CD8-positive, alpha-beta memory T cell (primary cell): ENCODE measurements at regions not wholly inside any gene's neighbourhood (a gene's known extent, or its start where the extent isn't known, plus 50 kb on each side); places are given as distances from the start of the nearest gene placed in this dataset.

Experiments used
- CTCF ChIA-PET: fragments of 350-600 bp; sonication (Branson Sonifier 250); formaldehyde crosslinking; loops from one replicate; lab custom pipeline; 2021; ENCODE audit warnings: antibody characterized with exemption; lab: Charles Lee
- POLR2A ChIA-PET: fragments of 350-600 bp; sonication (Branson Sonifier 250); formaldehyde crosslinking; loops from one replicate; lab custom pipeline; 2021; ENCODE audit warnings: antibody characterized with exemption; lab: Charles Lee
- DNase-seq, 5 donors: peaks; one replicate each; pipeline versions ENCODE4 v3.0.0 to v3.0.0-alpha.2; 2020 to 2022; ENCODE audit warnings: mixed read lengths in 1 of 5
- H3K27ac ChIP-seq: one replicate; pipeline ENCODE4 v1.7.0; 2013; ENCODE audit warnings: low read depth, mild to moderate bottlenecking, low read length, moderate library complexity
- H3K27me3 ChIP-seq: 2 replicates; pipeline ENCODE4 v1.7.0; 2013; ENCODE audit warnings: low read length, mild to moderate bottlenecking; ENCODE audit not compliant: insufficient read depth, poor library complexity, severe bottlenecking
- H3K36me3 ChIP-seq: 2 replicates; pipeline ENCODE4 v1.7.0; 2013; ENCODE audit warnings: mild to moderate bottlenecking, low read length, moderate library complexity; ENCODE audit not compliant: insufficient read depth
- H3K4me1 ChIP-seq: 2 replicates; pipeline ENCODE4 v1.7.0; 2013; ENCODE audit warnings: mild to moderate bottlenecking, low read length, moderate library complexity; ENCODE audit not compliant: insufficient read depth
- H3K4me3 ChIP-seq: 2 replicates; pipeline ENCODE4 v1.7.0; 2013; ENCODE audit warnings: mild to moderate bottlenecking, low read length
- H3K9me3 ChIP-seq: 2 replicates; pipeline ENCODE4 v1.7.0; 2013; ENCODE audit warnings: mild to moderate bottlenecking, low read length
- H3K27ac Mint-ChIP-seq, 8 donors: one replicate each; pipeline ENCODE4 v1.8.0; 2020 to 2021; ENCODE audit warnings: mixed read lengths in 8 of 8, mild to moderate bottlenecking in 6 of 8, inconsistent platforms in 3 of 8, moderate library complexity in 3 of 8
- H3K27me3 Mint-ChIP-seq, 2 donors: one replicate each; pipeline ENCODE4 v1.8.0; 2020 to 2021; ENCODE audit warnings: mixed read lengths in 2 of 2, mild to moderate bottlenecking in 1 of 2, moderate library complexity in 1 of 2
- H3K36me3 Mint-ChIP-seq, 3 donors: one replicate each; pipeline ENCODE4 v1.8.0; 2020 to 2021; ENCODE audit warnings: mixed read lengths in 3 of 3, inconsistent platforms in 1 of 3, mild to moderate bottlenecking in 1 of 3
- H3K4me1 Mint-ChIP-seq, 3 donors: one replicate each; pipeline ENCODE4 v1.8.0; 2020 to 2021; ENCODE audit warnings: mixed read lengths in 3 of 3, inconsistent platforms in 1 of 3, mild to moderate bottlenecking in 1 of 3
- H3K4me3 Mint-ChIP-seq, 7 donors: one replicate each; pipeline ENCODE4 v1.8.0; 2020 to 2021; ENCODE audit warnings: mixed read lengths in 7 of 7, mild to moderate bottlenecking in 6 of 7, moderate library complexity in 4 of 7, inconsistent platforms in 2 of 7
- H3K9me3 Mint-ChIP-seq, 5 donors: one replicate each; pipeline ENCODE4 v1.8.0; 2020 to 2022; ENCODE audit warnings: mixed read lengths in 5 of 5, mild to moderate bottlenecking in 3 of 5, moderate library complexity in 2 of 5, inconsistent platforms in 1 of 5

DNA sequence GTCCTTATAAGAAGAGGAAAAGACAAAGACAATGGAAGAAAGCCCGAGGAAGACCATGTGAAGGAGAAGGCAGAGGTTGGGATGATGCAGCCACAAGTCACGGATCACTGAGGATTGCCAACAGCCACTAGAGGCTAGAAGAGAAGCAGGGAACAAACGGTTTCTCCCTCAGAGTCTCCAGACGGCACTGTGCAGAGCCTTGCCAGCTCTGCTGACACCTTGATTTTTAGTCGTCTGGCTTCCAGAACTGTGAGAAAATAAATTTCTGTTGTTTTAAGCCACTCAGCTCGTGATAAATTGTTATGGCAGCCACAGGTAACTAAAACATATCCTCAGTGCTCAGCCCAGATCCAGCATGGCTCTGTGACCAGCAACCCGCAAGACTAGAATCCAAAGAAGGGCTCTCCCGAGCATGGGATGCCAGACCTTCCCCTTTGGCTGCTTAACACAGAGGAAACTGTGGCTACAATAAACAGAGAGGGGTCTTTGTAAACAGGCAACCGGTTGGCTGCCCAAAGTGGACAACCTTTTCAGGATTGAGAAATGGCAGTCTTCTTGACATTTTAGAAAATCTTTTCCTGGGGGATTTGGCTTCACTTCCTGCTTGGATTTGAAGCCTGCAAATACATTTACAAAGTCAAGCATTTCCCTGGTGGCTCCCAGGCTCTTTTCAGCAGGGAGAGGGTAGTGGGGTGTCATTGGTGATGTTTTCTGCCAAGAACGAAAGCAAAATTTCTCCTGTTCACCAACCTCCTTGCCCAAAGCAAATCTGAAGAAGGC is 88.7 kb upstream of the ADPGK start:
- Histone ChIP-seq H3K27ac (no peak overlapping the region), H3K9me3 (no peaks in the 10 kb centered on the region), H3K4me1 (no peaks in the 10 kb centered on the region), H3K27me3 (no peaks in the 10 kb centered on the region), H3K4me3 (no peak overlapping the region), H3K36me3 (no peaks in the 10 kb centered on the region)
- no peak for DNase-seq
- ChIA-PET CTCF (no interaction called here), POLR2A (no interaction called here)
- Mint-ChIP-seq H3K9me3 (peaks cover 0 to 4% (median 0%) of the 10 kb centered on the region in 5 donors), H3K36me3 (no peaks in the 10 kb centered on the region), H3K4me1 (peaks cover 0 to 4% (median 0%) of the 10 kb centered on the region in 3 donors), H3K27me3 (peaks cover 11 to 32% of the 10 kb centered on the region in 2 donors), H3K4me3 (no peak overlapping the region), H3K27ac (no peak overlapping the region)

GRCh38 chr15:72866866-72867616 is 83.5 kb upstream of the ADPGK start:
- POLR2A ChIA-PET, result interaction anchor here (0.6 kb wide), 1 partner anchor 832 kb away, joined by 3 read pairs; no protein-coding TSS in a partner anchor
- H3K27me3 Mint-ChIP-seq, result peaks cover 9 to 52% of the 10 kb centered on the region in 2 donors
- no peak overlapping the region for H3K4me3 Mint-ChIP-seq
- no peaks in the 10 kb centered on the region for H3K4me1 Mint-ChIP-seq
- Histone ChIP-seq H3K27me3 (no peaks in the 10 kb centered on the region), H3K4me3 (no peak overlapping the region), H3K4me1 (no peaks in the 10 kb centered on the region), H3K27ac (no peak overlapping the region), H3K36me3 (no peaks in the 10 kb centered on the region), H3K9me3 (no peaks in the 10 kb centered on the region)
- peaks cover 0 to 1% (median 0%) of the 10 kb centered on the region in 5 donors for H3K9me3 Mint-ChIP-seq
- CTCF ChIA-PET, result no interaction called here
- no peak for DNase-seq
- H3K27ac Mint-ChIP-seq, result no peak overlapping the region
- peaks cover 0 to 7% (median 1%) of the 10 kb centered on the region in 3 donors for H3K36me3 Mint-ChIP-seq

GRCh38 chr15:72866182-72866581 is 82.6 kb upstream of the ADPGK start:
- no peak overlapping the region for H3K27ac Mint-ChIP-seq
- no peaks in the 10 kb centered on the region for H3K4me1 Mint-ChIP-seq
- ChIA-PET CTCF (no interaction called here), POLR2A (interaction anchor here (0.6 kb wide), 1 partner anchor 833 kb away, joined by 3 read pairs; no protein-coding TSS in a partner anchor)
- Histone ChIP-seq H3K36me3 (no peaks in the 10 kb centered on the region), H3K4me1 (no peaks in the 10 kb centered on the region), H3K27ac (no peak overlapping the region), H3K27me3 (no peaks in the 10 kb centered on the region), H3K9me3 (no peaks in the 10 kb centered on the region), H3K4me3 (no peak overlapping the region)
- no peak for DNase-seq
- peaks cover 0 to 7% (median 1%) of the 10 kb centered on the region in 3 donors for H3K36me3 Mint-ChIP-seq
- no peak overlapping the region for H3K4me3 Mint-ChIP-seq
- peaks cover 0 to 1% (median 0%) of the 10 kb centered on the region in 5 donors for H3K9me3 Mint-ChIP-seq
- peaks cover 13 to 47% of the 10 kb centered on the region in 2 donors for H3K27me3 Mint-ChIP-seq

DNA sequence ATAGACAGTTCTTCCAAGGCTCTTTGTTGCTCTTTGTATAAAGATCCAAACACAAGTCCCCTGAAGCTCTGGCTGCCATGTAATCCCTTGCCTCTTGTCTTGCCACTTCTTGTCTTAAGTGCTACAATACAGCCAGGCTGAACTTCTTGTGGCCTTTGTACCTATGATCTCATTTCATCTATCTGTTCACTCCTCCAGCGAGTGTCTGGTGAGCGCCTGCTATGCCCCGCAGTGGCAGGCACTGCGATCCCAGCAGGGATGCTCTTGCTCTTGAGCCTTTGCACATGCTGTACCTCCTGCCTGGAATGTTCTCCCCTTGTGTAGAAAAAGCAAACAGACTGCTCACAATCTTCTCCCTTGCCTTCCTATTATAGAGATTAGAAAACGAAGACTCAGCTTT is 81.9 kb upstream of the ADPGK start:
- H3K27me3 Mint-ChIP-seq, result peaks cover 10 to 42% of the 10 kb centered on the region in 2 donors
- no peak overlapping the region for H3K4me3 Mint-ChIP-seq
- peaks cover 0 to 7% (median 1%) of the 10 kb centered on the region in 3 donors for H3K36me3 Mint-ChIP-seq
- Histone ChIP-seq H3K36me3 (no peaks in the 10 kb centered on the region), H3K27me3 (no peaks in the 10 kb centered on the region), H3K9me3 (no peaks in the 10 kb centered on the region), H3K4me3 (no peak overlapping the region), H3K27ac (no peak overlapping the region), H3K4me1 (no peaks in the 10 kb centered on the region)
- H3K27ac Mint-ChIP-seq, result no peak overlapping the region
- peaks cover 0 to 1% (median 0%) of the 10 kb centered on the region in 5 donors for H3K9me3 Mint-ChIP-seq
- no peaks in the 10 kb centered on the region for H3K4me1 Mint-ChIP-seq
- POLR2A ChIA-PET, result no interaction called here
- DNase-seq, result no peak
- CTCF ChIA-PET, result no interaction called here

- Histone ChIP-seq H3K36me3 (no peaks in the 10 kb centered on the region), H3K27ac (no peak overlapping the region), H3K4me1 (no peaks in the 10 kb centered on the region), H3K9me3 (no peaks in the 10 kb centered on the region), H3K27me3 (no peaks in the 10 kb centered on the region), H3K4me3 (no peak overlapping the region)
- no peak for DNase-seq
- Mint-ChIP-seq H3K4me1 (no peaks in the 10 kb centered on the region), H3K4me3 (no peak overlapping the region), H3K36me3 (peaks cover 0 to 7% (median 1%) of the 10 kb centered on the region in 3 donors), H3K9me3 (peaks cover 0 to 1% (median 0%) of the 10 kb centered on the region in 5 donors), H3K27me3 (peaks cover 7 to 42% of the 10 kb centered on the region in 2 donors), H3K27ac (no peak overlapping the region)
- POLR2A ChIA-PET, result no interaction called here
- CTCF ChIA-PET, result no interaction called here
These were observed 81.1 kb upstream of the ADPGK start for GRCh38 chr15:72864681-72865080.

GRCh38 chr15:72861354-72861910 is 77.9 kb upstream of the ADPGK start:
- no peaks in the 10 kb centered on the region for H3K36me3 ChIP-seq
- H3K4me3 ChIP-seq, result no peak overlapping the region
- ChIA-PET POLR2A (no interaction called here), CTCF (no interaction called here)
- H3K27ac ChIP-seq, result no peak overlapping the region
- no peaks in the 10 kb centered on the region for H3K4me1 ChIP-seq
- no peak overlapping the region for H3K27ac Mint-ChIP-seq
- H3K9me3 ChIP-seq, result no peaks in the 10 kb centered on the region
- no peaks in the 10 kb centered on the region for H3K27me3 ChIP-seq
- H3K36me3 Mint-ChIP-seq, result peaks cover 0 to 7% (median 1%) of the 10 kb centered on the region in 3 donors
- H3K27me3 Mint-ChIP-seq, result peaks cover 8 to 34% of the 10 kb centered on the region in 2 donors
- H3K9me3 Mint-ChIP-seq, result peaks cover 0 to under 1% (median 0%) of the 10 kb centered on the region in 5 donors
- no peak for DNase-seq
- H3K4me3 Mint-ChIP-seq, result no peak overlapping the region
- H3K4me1 Mint-ChIP-seq, result no peaks in the 10 kb centered on the region

DNA sequence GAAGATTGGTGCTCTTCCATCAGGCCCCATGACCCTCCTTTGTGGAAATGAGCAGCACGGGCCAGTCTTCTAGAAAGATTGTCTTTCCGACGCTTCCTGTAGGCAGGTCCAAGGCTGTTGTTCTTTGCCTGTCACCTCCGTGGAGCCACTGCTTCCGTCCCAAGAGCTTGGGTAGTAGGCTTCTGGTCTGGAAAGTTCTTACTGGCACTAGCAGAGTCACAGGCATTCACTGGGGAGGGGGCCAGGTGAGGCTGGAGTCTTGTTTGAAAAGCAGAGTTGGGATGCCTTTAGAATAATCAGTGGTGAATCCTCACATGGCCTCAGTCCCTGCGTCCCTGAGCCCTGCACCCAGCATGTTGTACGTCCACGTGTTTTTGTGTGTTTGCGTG is 76.2 kb upstream of the ADPGK start:
- H3K36me3 Mint-ChIP-seq, result peaks cover 0 to 7% (median 1%) of the 10 kb centered on the region in 3 donors
- H3K4me3 Mint-ChIP-seq, result no peak overlapping the region
- H3K4me1 Mint-ChIP-seq, result no peaks in the 10 kb centered on the region
- H3K4me3 ChIP-seq, result no peak overlapping the region
- H3K27ac ChIP-seq, result no peak overlapping the region
- no peak for DNase-seq
- no peaks in the 10 kb centered on the region for H3K27me3 ChIP-seq
- ChIA-PET POLR2A (no interaction called here), CTCF (no interaction called here)
- H3K27ac Mint-ChIP-seq, result no peak overlapping the region
- no peaks in the 10 kb centered on the region for H3K36me3 ChIP-seq
- peaks cover 5 to 40% of the 10 kb centered on the region in 2 donors for H3K27me3 Mint-ChIP-seq
- H3K9me3 ChIP-seq, result no peaks in the 10 kb centered on the region
- H3K4me1 ChIP-seq, result no peaks in the 10 kb centered on the region
- H3K9me3 Mint-ChIP-seq, result no peaks in the 10 kb centered on the region
